ENCODE measurements at regions not wholly inside any gene's neighbourhood (a gene's known extent, or its start where the extent isn't known, plus 50 kb on each side); places are given as distances from the start of the nearest gene placed in this dataset.

DNA sequence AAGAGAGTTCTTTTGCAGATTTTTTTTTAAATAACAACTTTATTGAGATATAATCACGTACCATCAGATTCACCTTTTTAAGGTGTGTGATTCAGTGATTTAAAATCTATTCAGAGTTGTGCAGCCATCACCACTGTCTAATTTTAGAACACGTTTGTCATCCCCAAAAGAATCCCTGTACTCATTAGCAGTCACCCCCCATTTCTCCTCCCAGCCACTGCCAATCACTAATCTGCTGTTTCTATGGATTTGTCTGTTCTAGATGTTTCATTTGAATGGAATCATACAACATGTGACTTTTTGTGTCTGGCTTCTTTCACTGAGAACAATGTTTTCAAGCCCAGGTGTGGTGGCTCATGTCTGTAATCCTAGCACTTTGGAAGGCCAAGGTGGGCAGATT is 55.4 kb upstream of the RAPH1 start:
- H4K8ac ChIP-seq (ENCODE audit: extremely low read depth, insufficient read depth, low read length) = no peak overlapping the region
- H3K18ac ChIP-seq (ENCODE audit: extremely low read depth, low read length) = no peak overlapping the region
- no peak for DNase-seq (ENCODE audit: low read depth in 1 of 2, low spot score in 2 of 2)
- no peaks in the 10 kb centered on the region for H3K36me3 ChIP-seq (ENCODE audit: control insufficient read depth in 2 of 4, insufficient read depth in 4 of 4, low read length in 3 of 4)
- H3K79me1 ChIP-seq (ENCODE audit: low read depth, low read length) = no peaks in the 10 kb centered on the region
- H3K23me2 ChIP-seq (ENCODE audit: low read depth, low read length) = no peaks in the 10 kb centered on the region
- H3K14ac ChIP-seq (ENCODE audit: insufficient read length) = no peak overlapping the region
- TF ChIP-seq SIX5 (IDR thresholded peaks at IDR 0.05; ENCODE audit: low read depth, low read length) = no peak
- no peak for TF ChIP-seq TAF1 (IDR thresholded peaks at IDR 0.05; ENCODE audit: low read depth, low read length)
- TF ChIP-seq CBX8 (IDR thresholded peaks at IDR 0.05; ENCODE audit: borderline replicate concordance, low read depth, low read length) = no peak
- no peak for TF ChIP-seq KDM1A (IDR thresholded peaks at IDR 0.05; ENCODE audit: borderline replicate concordance, low read length)
- no peak for TF ChIP-seq SRF (IDR thresholded peaks at IDR 0.05; ENCODE audit: low read depth, low read length)
- no peak for TF ChIP-seq ZNF274 (IDR thresholded peaks at IDR 0.05; ENCODE audit: borderline replicate concordance, extremely low read depth, low read length)
- TF ChIP-seq MAFK (IDR thresholded peaks at IDR 0.05; ENCODE audit: low read depth, low read length) = no peak
- TF ChIP-seq CEBPB (IDR thresholded peaks at IDR 0.05; ENCODE audit: low read depth, low read length) = no peak
- TF ChIP-seq SUZ12 (IDR thresholded peaks at IDR 0.05; ENCODE audit: low read length) = no peak
- TF ChIP-seq SP2 (IDR thresholded peaks at IDR 0.05; ENCODE audit: low read length) = no peak
- no peak for TF ChIP-seq SIN3A (conservative IDR thresholded peaks at IDR 0.05 in 1 of 2, IDR thresholded peaks at IDR 0.05 in 1 of 2; ENCODE audit: low read depth in 1 of 2, low read length in 2 of 2)
- no peak for TF ChIP-seq JUN (IDR thresholded peaks at IDR 0.05; ENCODE audit: low read depth, low read length)
- TF ChIP-seq YY1 (IDR thresholded peaks at IDR 0.05; ENCODE audit: low read depth, low read length) = no peak
- no peak overlapping the region for H3K56ac ChIP-seq (replicated peaks; ENCODE audit: insufficient read length, low read depth, low read length)
- H4K91ac ChIP-seq (replicated peaks; ENCODE audit: insufficient read length, low read length) = no peak overlapping the region
- H3K4me3 ChIP-seq (ENCODE audit: extremely low read depth in 1 of 4, insufficient read depth in 2 of 4, low read depth in 3 of 4, low read length in 4 of 4) = no peak overlapping the region
- H3K4me1 ChIP-seq (replicated peaks in 1 of 4; ENCODE audit: control insufficient read depth in 3 of 4, insufficient read depth in 4 of 4, low read length in 3 of 4) = peaks cover 0 to under 1% (median 0%) of the 10 kb centered on the region in 4 experiments; a peak in 3 of 7 replicates
- H3K9ac ChIP-seq (replicated peaks in 1 of 4; ENCODE audit: extremely low read depth in 1 of 4, low read depth in 3 of 4, low read length in 3 of 4) = no peak overlapping the region
- H2BK12ac ChIP-seq (ENCODE audit: low read depth, low read length) = no peak overlapping the region
- H3K23ac ChIP-seq (ENCODE audit: insufficient read length) = no peak overlapping the region
- H3K4ac ChIP-seq (replicated peaks; ENCODE audit: insufficient read length, low read depth, low read length) = no peak overlapping the region
- 45% methylated on average over 2 of the region's 2 CpGs; no CpG with 5 or more reads in 1 of the 2 experiments for WGBS, 2 experiments (ENCODE audit: extremely low coverage in 1 of 2, insufficient coverage in 1 of 2, insufficient read length in 1 of 2, insufficient replicate concordance in 2 of 2, low coverage in 1 of 2, low lambda C conversion rate in 2 of 2, missing lambda C conversion rate in 1 of 2)
- H2BK120ac ChIP-seq (replicated peaks; ENCODE audit: low read depth, low read length) = no peak overlapping the region
- H4K5ac ChIP-seq (ENCODE audit: insufficient read length, low read depth, low read length) = no peak overlapping the region
- H3K79me2 ChIP-seq (ENCODE audit: control insufficient read depth in 1 of 2, insufficient read depth in 2 of 2, low read length in 2 of 2) = no peaks in the 10 kb centered on the region
- no peak overlapping the region for H3K27ac ChIP-seq (ENCODE audit: low read depth, low read length)
- H2AFZ ChIP-seq (ENCODE audit: low read length) = no peak overlapping the region
- ChIA-PET CTCF (ENCODE audit: partially characterized antibody) (no interaction called here), POLR2A (ENCODE audit: partially characterized antibody) (no interaction called here)
- H4K20me1 ChIP-seq (replicated peaks in 1 of 2; ENCODE audit: control insufficient read depth in 1 of 2, insufficient read depth in 2 of 2, low read length in 2 of 2) = no peaks in the 10 kb centered on the region
- no peak overlapping the region for H2BK15ac ChIP-seq (ENCODE audit: low read length)
- H3K9me3 ChIP-seq (ENCODE audit: insufficient read depth in 2 of 2, low read depth in 1 of 2, low read length in 1 of 2) = no peaks in the 10 kb centered on the region
- FAIRE-seq = no peak
- H2BK5ac ChIP-seq (ENCODE audit: low read depth, low read length) = no peak overlapping the region
- no peak overlapping the region for H2BK20ac ChIP-seq (ENCODE audit: low read length)
- H2AK5ac ChIP-seq (ENCODE audit: low read depth, low read length) = no peak overlapping the region
- no peaks in the 10 kb centered on the region for H3K27me3 ChIP-seq (replicated peaks in 1 of 4; ENCODE audit: control insufficient read depth in 3 of 4, extremely low read depth in 1 of 4, insufficient read depth in 3 of 4, low read length in 3 of 4)
- H3K4me2 ChIP-seq (ENCODE audit: insufficient read depth in 1 of 2, low read depth in 2 of 2, low read length in 2 of 2) = no peak overlapping the region
